ENCODE measurements at regions not wholly inside any gene's neighbourhood (a gene's known extent, or its start where the extent isn't known, plus 50 kb on each side); places are given as distances from the start of the nearest gene placed in this dataset.
"Not testable (repeated sequence)": the region's sequence is repeated elsewhere in the genome, so short reads cannot be mapped to it uniquely, and the experiment has no call there.

GRCh38 chr6:16897669-16898068 lies 136.4 kb upstream of the ATXN1 start:
- H3K36me3 Mint-ChIP-seq: no peaks in the 10 kb centered on the region
- ATAC-seq (ENCODE audit: low read depth in 2 of 2): no peak

GRCh38 chr6:16894301-16894700 lies 133.0 kb upstream of the ATXN1 start:
- Mint-ChIP-seq H3K27ac (no peak overlapping the region), H3K27me3 (peaks cover 0 to under 1% (median 0%) of the 10 kb centered on the region in 3 donors), H3K4me3 (no peak overlapping the region), H3K36me3 (no peaks in the 10 kb centered on the region), H3K9me3 (peaks cover 0 to 30% (median 11%) of the 10 kb centered on the region in 7 donors), H3K4me1 (no peaks in the 10 kb centered on the region)
- no peak for DNase-seq
- ATAC-seq (ENCODE audit: low read depth in 2 of 2): no peak

More at GRCh38 chr6:16897669-16898068, 136.4 kb upstream of the ATXN1 start:
- Mint-ChIP-seq H3K9me3 (peaks cover 0 to 38% (median 13%) of the 10 kb centered on the region in 7 donors), H3K4me3 (no peak overlapping the region), H3K27ac (no peak overlapping the region), H3K4me1 (no peaks in the 10 kb centered on the region), H3K27me3 (no peaks in the 10 kb centered on the region)
- no peak for DNase-seq

GRCh38 chr6:16891110-16891509 lies 129.8 kb upstream of the ATXN1 start:
- DNase-seq: not testable (repeated sequence)
- peak overlapping the region in 1 of 8 donors; percentile 48 for H3K4me3 Mint-ChIP-seq

GRCh38 chr6:16885411-16886160 lies 124.3 kb upstream of the ATXN1 start:
- H3K9me3 Mint-ChIP-seq: peaks cover 0 to 12% (median 5%) of the 10 kb centered on the region in 7 donors
- H3K4me3 Mint-ChIP-seq: no peak overlapping the region
- no peaks in the 10 kb centered on the region for H3K36me3 Mint-ChIP-seq
- H3K27ac Mint-ChIP-seq: no peak overlapping the region
- peaks cover 10 to 26% (median 18%) of the 10 kb centered on the region in 3 donors for H3K27me3 Mint-ChIP-seq
- no peak for DNase-seq
- H3K4me1 Mint-ChIP-seq: no peaks in the 10 kb centered on the region
- ATAC-seq (ENCODE audit: low read depth in 2 of 2): no peak

More at GRCh38 chr6:16891110-16891509, 129.8 kb upstream of the ATXN1 start:
- H3K27ac Mint-ChIP-seq; H3K4me1 Mint-ChIP-seq; H3K36me3 Mint-ChIP-seq; ATAC-seq (ENCODE audit: low read depth in 2 of 2): not testable (repeated sequence)
- Mint-ChIP-seq H3K27me3 (peaks cover 0 to 10% (median 6%) of the 10 kb centered on the region in 3 donors), H3K9me3 (peaks cover 3 to 22% (median 10%) of the 10 kb centered on the region in 7 donors)

- Mint-ChIP-seq H3K27me3 (peaks cover 10 to 26% (median 19%) of the 10 kb centered on the region in 3 donors), H3K9me3 (peaks cover 0 to 14% (median 5%) of the 10 kb centered on the region in 7 donors), H3K27ac (no peak overlapping the region), H3K4me1 (no peaks in the 10 kb centered on the region), H3K4me3 (no peak overlapping the region), H3K36me3 (no peaks in the 10 kb centered on the region)
- ATAC-seq (ENCODE audit: low read depth in 2 of 2): no peak
- DNase-seq: no peak
These were observed 123.3 kb upstream of the ATXN1 start for GRCh38 chr6:16884526-16884925.

GRCh38 chr6:16883414-16883813 lies 122.2 kb upstream of the ATXN1 start:
- Mint-ChIP-seq H3K4me1 (no peaks in the 10 kb centered on the region), H3K36me3 (no peaks in the 10 kb centered on the region), H3K9me3 (peaks cover under 1 to 14% (median 5%) of the 10 kb centered on the region in 7 donors), H3K27ac (no peak overlapping the region), H3K4me3 (no peak overlapping the region), H3K27me3 (peaks cover 10 to 20% (median 18%) of the 10 kb centered on the region in 3 donors)
- DNase-seq: no peak
- no peak for ATAC-seq (ENCODE audit: low read depth in 2 of 2)

- H3K27ac Mint-ChIP-seq: no peak overlapping the region
- no peak for DNase-seq
- no peak for ATAC-seq (ENCODE audit: low read depth in 2 of 2)
These were observed 121.0 kb upstream of the ATXN1 start for GRCh38 chr6:16882230-16882629.

GRCh38 chr6:16876852-16877251 lies 115.6 kb upstream of the ATXN1 start:
- peaks cover 6 to 23% (median 12%) of the 10 kb centered on the region in 3 donors for H3K27me3 Mint-ChIP-seq
- not testable (repeated sequence) for DNase-seq; H3K4me1 Mint-ChIP-seq; H3K36me3 Mint-ChIP-seq; H3K4me3 Mint-ChIP-seq; H3K27ac Mint-ChIP-seq; ATAC-seq (ENCODE audit: low read depth in 2 of 2)
- H3K9me3 Mint-ChIP-seq: peaks cover 6 to 24% (median 10%) of the 10 kb centered on the region in 7 donors

More at GRCh38 chr6:16882230-16882629, 121.0 kb upstream of the ATXN1 start:
- Mint-ChIP-seq H3K4me1 (no peaks in the 10 kb centered on the region), H3K27me3 (peaks cover 10 to 29% (median 25%) of the 10 kb centered on the region in 3 donors), H3K36me3 (no peaks in the 10 kb centered on the region), H3K4me3 (no peak overlapping the region), H3K9me3 (peaks cover 3 to 21% (median 12%) of the 10 kb centered on the region in 7 donors)

- Mint-ChIP-seq H3K27ac (no peak overlapping the region), H3K36me3 (no peaks in the 10 kb centered on the region), H3K4me1 (no peaks in the 10 kb centered on the region), H3K4me3 (no peak overlapping the region), H3K27me3 (peaks cover 6 to 18% (median 9%) of the 10 kb centered on the region in 3 donors), H3K9me3 (peaks cover 5 to 24% (median 10%) of the 10 kb centered on the region in 7 donors)
- DNase-seq: no peak
- no peak for ATAC-seq (ENCODE audit: low read depth in 2 of 2)
These were observed 114.9 kb upstream of the ATXN1 start for GRCh38 chr6:16876201-16876600.

- Mint-ChIP-seq H3K9me3 (peaks cover 5 to 22% (median 9%) of the 10 kb centered on the region in 7 donors), H3K27ac (no peak overlapping the region), H3K4me3 (no peak overlapping the region), H3K36me3 (no peaks in the 10 kb centered on the region), H3K4me1 (no peaks in the 10 kb centered on the region), H3K27me3 (peaks cover 6 to 11% (median 9%) of the 10 kb centered on the region in 3 donors)
- DNase-seq (no peak), ATAC-seq (ENCODE audit: low read depth in 2 of 2) (no peak)
These were observed 112.4 kb upstream of the ATXN1 start for GRCh38 chr6:16873698-16874097.

- Mint-ChIP-seq H3K4me1 (no peaks in the 10 kb centered on the region), H3K36me3 (no peaks in the 10 kb centered on the region), H3K27me3 (peaks cover under 1 to 6% (median 6%) of the 10 kb centered on the region in 3 donors), H3K4me3 (no peak overlapping the region), H3K27ac (no peak overlapping the region), H3K9me3 (peaks cover 0 to 20% (median 8%) of the 10 kb centered on the region in 7 donors)
- DNase-seq (no peak), ATAC-seq (ENCODE audit: low read depth in 2 of 2) (no peak)
These were observed 111.4 kb upstream of the ATXN1 start for GRCh38 chr6:16872543-16873235.

- Mint-ChIP-seq H3K27ac (no peak overlapping the region), H3K9me3 (peaks cover 0 to 9% (median 0%) of the 10 kb centered on the region in 7 donors), H3K4me1 (no peaks in the 10 kb centered on the region), H3K27me3 (peaks cover 0 to 6% (median 5%) of the 10 kb centered on the region in 3 donors), H3K36me3 (no peaks in the 10 kb centered on the region), H3K4me3 (no peak overlapping the region)
- ATAC-seq (ENCODE audit: low read depth in 2 of 2) (no peak), DNase-seq (no peak)
These were observed 109.8 kb upstream of the ATXN1 start for GRCh38 chr6:16871047-16871446.

- H3K9me3 Mint-ChIP-seq: peaks cover 0 to 3% (median 0%) of the 10 kb centered on the region in 7 donors
- H3K4me3 Mint-ChIP-seq: no peak overlapping the region
- no peak overlapping the region for H3K27ac Mint-ChIP-seq
- ATAC-seq (ENCODE audit: low read depth in 2 of 2) (no peak), DNase-seq (no peak)
- no peaks in the 10 kb centered on the region for H3K36me3 Mint-ChIP-seq
- H3K4me1 Mint-ChIP-seq: no peaks in the 10 kb centered on the region
- H3K27me3 Mint-ChIP-seq: peaks cover 0 to 5% (median 0%) of the 10 kb centered on the region in 3 donors
These were observed 107.7 kb upstream of the ATXN1 start for GRCh38 chr6:16868968-16869367.
